OCI-LY1 (cell line): ENCODE measurements at regions not wholly inside any gene's neighbourhood (a gene's known extent, or its start where the extent isn't known, plus 50 kb on each side); places are given as distances from the start of the nearest gene placed in this dataset.

ENCODE experiments used
- CTCF ChIP-seq: fragments of 200-600 bp; sonication (generic), shearing (Covaris generic); IDR thresholded peaks from 2 replicates; pipeline ENCODE4 v1.5.1; 2017; ENCODE audit warnings: mild to moderate bottlenecking, antibody characterized with exemption, low read length, moderate library complexity, mixed read lengths
- EZH2 ChIP-seq: fragments of 200-600 bp; sonication (generic), shearing (Covaris generic); IDR thresholded peaks from 2 replicates; pipeline ENCODE4 v1.8.0; 2017; ENCODE audit warnings: borderline replicate concordance, mixed run types, mild to moderate bottlenecking, antibody characterized with exemption, low read length, moderate library complexity, mixed read lengths

DNA sequence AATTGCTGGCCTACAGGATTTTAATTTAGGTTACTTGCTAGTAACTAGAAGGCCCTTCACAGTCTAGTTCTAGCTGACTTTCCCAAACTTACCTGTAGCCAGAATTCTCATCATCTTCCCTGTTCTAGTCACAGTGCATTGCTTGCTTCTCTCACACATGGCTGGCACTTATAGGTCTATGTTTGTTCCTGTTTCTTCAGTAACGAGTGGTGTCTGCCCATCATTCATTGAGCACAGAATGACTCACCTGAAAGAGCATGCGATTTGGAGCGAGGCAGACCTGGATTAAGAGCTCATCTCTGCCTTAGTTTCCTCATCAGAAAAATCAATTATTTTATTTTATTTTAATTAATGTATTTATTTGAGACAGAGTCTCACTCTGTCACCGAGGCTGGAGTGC lies 201.7 kb upstream of the ANK2 start:
- TF ChIP-seq CTCF, result no peak
- TF ChIP-seq EZH2, result no peak
